Stomach (tissue), 8 donors: ENCODE measurements at regions not wholly inside any gene's neighbourhood (a gene's known extent, or its start where the extent isn't known, plus 50 kb on each side); places are given as distances from the start of the nearest gene placed in this dataset.

ENCODE experiments used
- DNase-seq, 2 donors: peaks; one replicate each; pipeline versions ENCODE4 v3.0.0 to v3.0.0-alpha.2; 2013 to 2019
- H3K27ac ChIP-seq, 5 donors: fragments of 200-600 bp in 4 of 5; sonication (generic) in 4 of 5; one replicate each; pipeline ENCODE4 v1.5.1; 2013 to 2019; ENCODE audit warnings: mild to moderate bottlenecking in 1 of 5, moderate library complexity in 1 of 5
- H3K27me3 ChIP-seq, 3 donors: fragments of 200-600 bp; sonication (generic); one replicate each; pipeline ENCODE4 v1.5.1; 2017 to 2019; ENCODE audit warnings: mixed run types in 1 of 3
- H3K36me3 ChIP-seq, 4 donors: fragments of 200-600 bp; sonication (generic); 1 replicate in 3 of 4; 2 replicates in 1 of 4; pipeline ENCODE4 v1.5.1; 2016 to 2019
- H3K4me1 ChIP-seq, 4 donors: fragments of 200-600 bp; sonication (generic); one replicate each; pipeline ENCODE4 v1.5.1; 2016 to 2019
- H3K4me3 ChIP-seq, 4 donors: fragments of 200-600 bp; sonication (generic) in 3 of 4; one replicate each; pipeline ENCODE4 v1.5.1; 2016 to 2019; ENCODE audit warnings: mild to moderate bottlenecking in 1 of 4
- H3K9me3 ChIP-seq, 4 donors: fragments of 200-600 bp; sonication (generic); one replicate each; pipeline ENCODE4 v1.5.1; 2016 to 2019
- CTCF ChIP-seq, 7 experiments: fragments of 450-650 bp in 4 of 7; fragments of 200-600 bp in 3 of 7; sonication (generic) in 3 of 7; IDR thresholded peaks; one replicate each; pipeline ENCODE4 v1.5.1; 2016 to 2019; ENCODE audit warnings: antibody characterized with exemption in 7 of 7, control low read depth in 2 of 7, mild to moderate bottlenecking in 1 of 7
- EP300 ChIP-seq: sonication (generic); formaldehyde crosslinking; IDR thresholded peaks from one replicate; pipeline ENCODE4 v1.6.1; 2017; ENCODE audit warnings: antibody characterized with exemption
- POLR2A ChIP-seq, 4 donors: fragments of 450-650 bp; IDR thresholded peaks; one replicate each; pipeline ENCODE4 v1.6.1; 2016; ENCODE audit warnings: antibody characterized with exemption in 4 of 4, control low read depth in 2 of 4, mild to moderate bottlenecking in 1 of 4, moderate library complexity in 1 of 4
- POLR2AphosphoS5 ChIP-seq, 3 donors: sonication (generic); formaldehyde crosslinking; IDR thresholded peaks; one replicate each; pipeline ENCODE4 v1.6.1; 2016; ENCODE audit warnings: antibody characterized with exemption in 3 of 3
- WGBS, 5 donors: extraction: QIAGEN DNeasy Blood & Tissue Kit in 3 of 5; methylation state at CpG; one replicate each; pipeline versions ENCODE4 v1.1.5 to v1.1.7; 2013 to 2018; 5-methylcytosine and 5-hydroxymethylcytosine counted together
- intact Hi-C: fragments of 100-400 bp; cut with DNase I; formaldehyde crosslinking; loops from one replicate; pipeline ENCODE4 v1.15.1; 2023; ENCODE audit warnings: low total_unique reads
- donor health status: healthy with polysubstance abuse.
- donor health status: Bipolar disorder and iron deficiency.
- donor health status: healthy.

- DNase-seq: peak in 1 of 2 donors; percentile 9
- Histone ChIP-seq H3K36me3 (no peaks in the 10 kb centered on the region), H3K4me1 (no peaks in the 10 kb centered on the region), H3K27me3 (no peaks in the 10 kb centered on the region), H3K9me3 (no peaks in the 10 kb centered on the region), H3K27ac (no peak overlapping the region), H3K4me3 (no peak overlapping the region)
- intact Hi-C loops: no loop called here
- WGBS, 5 donors: 87 to 96% (median 92%) methylated on average over 3 of the region's 3 CpGs
- TF ChIP-seq POLR2AphosphoS5 (IDR thresholded peaks at IDR 0.05) (no peak), CTCF (IDR thresholded peaks at IDR 0.05) (no peak), POLR2A (IDR thresholded peaks at IDR 0.05) (no peak), EP300 (no peak)
These were observed 950.7 kb upstream of the FLRT2 start for GRCh38 chr14:84579292-84579691.

GRCh38 chr14:84581041-84581440, 948.9 kb upstream of the FLRT2 start:
- Histone ChIP-seq H3K9me3 (no peaks in the 10 kb centered on the region), H3K4me1 (no peaks in the 10 kb centered on the region), H3K27ac (no peak overlapping the region), H3K4me3 (no peak overlapping the region), H3K36me3 (no peaks in the 10 kb centered on the region), H3K27me3 (no peaks in the 10 kb centered on the region)
- DNase-seq: no peak
- intact Hi-C loops: no loop called here
- TF ChIP-seq POLR2AphosphoS5 (IDR thresholded peaks at IDR 0.05) (no peak), POLR2A (IDR thresholded peaks at IDR 0.05) (no peak), CTCF (IDR thresholded peaks at IDR 0.05) (no peak)

GRCh38 chr14:84584511-84584910, 945.4 kb upstream of the FLRT2 start:
- Histone ChIP-seq H3K4me3 (no peak overlapping the region), H3K4me1 (no peaks in the 10 kb centered on the region), H3K9me3 (no peaks in the 10 kb centered on the region), H3K27me3 (no peaks in the 10 kb centered on the region), H3K27ac (no peak overlapping the region), H3K36me3 (no peaks in the 10 kb centered on the region)
- WGBS, 5 donors: 58 to 77% (median 76%) methylated on average over 1 of the region's 1 CpG
- no peak for DNase-seq
- TF ChIP-seq POLR2AphosphoS5 (IDR thresholded peaks at IDR 0.05) (no peak), EP300 (no peak), POLR2A (IDR thresholded peaks at IDR 0.05) (no peak), CTCF (IDR thresholded peaks at IDR 0.05) (no peak)
- intact Hi-C loops: no loop called here

- Histone ChIP-seq H3K4me1 (peaks cover 0 to 6% (median 2%) of the 10 kb centered on the region in 4 donors), H3K27ac (no peak overlapping the region), H3K9me3 (no peaks in the 10 kb centered on the region), H3K36me3 (no peaks in the 10 kb centered on the region), H3K27me3 (no peaks in the 10 kb centered on the region), H3K4me3 (peak overlapping the region in 1 of 4 donors; percentile 11)
- WGBS, 5 donors: 33 to 71% (median 39%) methylated on average over 9 of the region's 9 CpGs
- TF ChIP-seq POLR2AphosphoS5 (IDR thresholded peaks at IDR 0.05) (no peak), CTCF (IDR thresholded peaks at IDR 0.05) (no peak), POLR2A (IDR thresholded peaks at IDR 0.05) (no peak), EP300 (no peak)
- peak in 1 of 2 donors; percentile 15 for DNase-seq
- intact Hi-C loops: no loop called here
These were observed 938.0 kb upstream of the FLRT2 start for GRCh38 chr14:84591827-84592445.
